ENCODE measurements at regions not wholly inside any gene's neighbourhood (a gene's known extent, or its start where the extent isn't known, plus 50 kb on each side); places are given as distances from the start of the nearest gene placed in this dataset.
"Not testable (repeated sequence)": the region's sequence is repeated elsewhere in the genome, so short reads cannot be mapped to it uniquely, and the experiment has no call there.

GRCh38 chr10:20668985-20669384 lies 228.1 kb downstream of the NEBL start:
- DNase-seq (ENCODE audit: low read depth, low spot score): no peak
- in situ Hi-C loops (cut with HindIII; ENCODE audit: low pct_unique_long_range_greater_than_20kb, low sequenced_read_pairs): no loop called here

GRCh38 chr10:20662742-20663141 lies 234.4 kb downstream of the NEBL start:
- DNase-seq (ENCODE audit: low read depth, low spot score): no peak
- in situ Hi-C loops (cut with HindIII; ENCODE audit: low pct_unique_long_range_greater_than_20kb, low sequenced_read_pairs): no loop called here

- in situ Hi-C loops (cut with HindIII; ENCODE audit: low pct_unique_long_range_greater_than_20kb, low sequenced_read_pairs): no loop called here
- DNase-seq (ENCODE audit: low read depth, low spot score): no peak
Measured at GRCh38 chr10:20659225-20659624, 237.9 kb downstream of the NEBL start.

GRCh38 chr10:20658158-20658557 lies 239.0 kb downstream of the NEBL start:
- no peak for DNase-seq (ENCODE audit: low read depth, low spot score)
- in situ Hi-C loops (cut with HindIII; ENCODE audit: low pct_unique_long_range_greater_than_20kb, low sequenced_read_pairs): no loop called here

- DNase-seq (ENCODE audit: low read depth, low spot score): no peak
- in situ Hi-C loops (cut with HindIII; ENCODE audit: low pct_unique_long_range_greater_than_20kb, low sequenced_read_pairs): no loop called here
Measured at GRCh38 chr10:20656886-20657285, 240.2 kb downstream of the NEBL start.

- in situ Hi-C loops (cut with HindIII; ENCODE audit: low pct_unique_long_range_greater_than_20kb, low sequenced_read_pairs); DNase-seq (ENCODE audit: low read depth, low spot score): not testable (repeated sequence)
Measured at GRCh38 chr10:20652424-20652823, 244.7 kb downstream of the NEBL start.

- in situ Hi-C loops (cut with HindIII; ENCODE audit: low pct_unique_long_range_greater_than_20kb, low sequenced_read_pairs): no loop called here
- no peak for DNase-seq (ENCODE audit: low read depth, low spot score)
Measured at GRCh38 chr10:20648263-20648874, 248.7 kb downstream of the NEBL start.

- in situ Hi-C loops (cut with HindIII; ENCODE audit: low pct_unique_long_range_greater_than_20kb, low sequenced_read_pairs): no loop called here
- no peak for DNase-seq (ENCODE audit: low read depth, low spot score)
Measured at GRCh38 chr10:20647756-20648155, 249.4 kb downstream of the NEBL start.

- in situ Hi-C loops (cut with HindIII; ENCODE audit: low pct_unique_long_range_greater_than_20kb, low sequenced_read_pairs): no loop called here
- no peak for DNase-seq (ENCODE audit: low read depth, low spot score)
Measured at GRCh38 chr10:20644421-20644820, 252.7 kb downstream of the NEBL start.

GRCh38 chr10:20641605-20642004 lies 255.5 kb downstream of the NEBL start:
- in situ Hi-C loops (cut with HindIII; ENCODE audit: low pct_unique_long_range_greater_than_20kb, low sequenced_read_pairs): no loop called here
- DNase-seq (ENCODE audit: low read depth, low spot score): no peak

- no peak for DNase-seq (ENCODE audit: low read depth, low spot score)
- in situ Hi-C loops (cut with HindIII; ENCODE audit: low pct_unique_long_range_greater_than_20kb, low sequenced_read_pairs): no loop called here
Measured at GRCh38 chr10:20635570-20635969, 261.5 kb downstream of the NEBL start.

GRCh38 chr10:20634839-20635238 lies 262.3 kb downstream of the NEBL start:
- in situ Hi-C loops (cut with HindIII; ENCODE audit: low pct_unique_long_range_greater_than_20kb, low sequenced_read_pairs): no loop called here
- no peak for DNase-seq (ENCODE audit: low read depth, low spot score)

GRCh38 chr10:20633714-20634113 lies 263.4 kb downstream of the NEBL start:
- DNase-seq (ENCODE audit: low read depth, low spot score): no peak
- in situ Hi-C loops (cut with HindIII; ENCODE audit: low pct_unique_long_range_greater_than_20kb, low sequenced_read_pairs): no loop called here

GRCh38 chr10:20632696-20633095 lies 264.4 kb downstream of the NEBL start:
- in situ Hi-C loops (cut with HindIII; ENCODE audit: low pct_unique_long_range_greater_than_20kb, low sequenced_read_pairs): no loop called here
- no peak for DNase-seq (ENCODE audit: low read depth, low spot score)

- DNase-seq (ENCODE audit: low read depth, low spot score): no peak
- in situ Hi-C loops (cut with HindIII; ENCODE audit: low pct_unique_long_range_greater_than_20kb, low sequenced_read_pairs): no loop called here
Measured at GRCh38 chr10:20631229-20631628, 265.9 kb downstream of the NEBL start.

GRCh38 chr10:20630092-20630643 lies 266.9 kb downstream of the NEBL start:
- DNase-seq (ENCODE audit: low read depth, low spot score): no peak
- in situ Hi-C loops (cut with HindIII; ENCODE audit: low pct_unique_long_range_greater_than_20kb, low sequenced_read_pairs): no loop called here

- in situ Hi-C loops (cut with HindIII; ENCODE audit: low pct_unique_long_range_greater_than_20kb, low sequenced_read_pairs): no loop called here
- DNase-seq (ENCODE audit: low read depth, low spot score): no peak
Measured at GRCh38 chr10:20627946-20628507, 269.1 kb downstream of the NEBL start.

GRCh38 chr10:20627087-20627486 lies 270.0 kb downstream of the NEBL start:
- in situ Hi-C loops (cut with HindIII; ENCODE audit: low pct_unique_long_range_greater_than_20kb, low sequenced_read_pairs): no loop called here

GRCh38 chr10:20625868-20626267 lies 271.2 kb downstream of the NEBL start:
- in situ Hi-C loops (cut with HindIII; ENCODE audit: low pct_unique_long_range_greater_than_20kb, low sequenced_read_pairs): no loop called here
- DNase-seq (ENCODE audit: low read depth, low spot score): no peak

More at GRCh38 chr10:20627087-20627486, 270.0 kb downstream of the NEBL start:
- DNase-seq (ENCODE audit: low read depth, low spot score): no peak

All from SK-MEL-5 (cell line).